GM06990 (cell line): ENCODE measurements at regions not wholly inside any gene's neighbourhood (a gene's known extent, or its start where the extent isn't known, plus 50 kb on each side); places are given as distances from the start of the nearest gene placed in this dataset.

Experiments
- DNase-seq: peaks from one replicate; pipeline ENCODE4 v3.0.0-alpha.2; 2011; ENCODE audit not compliant: insufficient read length; ENCODE audit errors: extremely low read depth
- H3K27me3 ChIP-seq: replicated peaks from 2 replicates; pipeline ENCODE4 v1.6.0; 2011; ENCODE audit warnings: low read length; ENCODE audit not compliant: control insufficient read depth, insufficient read depth
- H3K36me3 ChIP-seq: 2 replicates; pipeline ENCODE4 v1.5.1; 2011; ENCODE audit warnings: low read length; ENCODE audit not compliant: control insufficient read depth, insufficient read depth
- H3K4me3 ChIP-seq: replicated peaks from 2 replicates; pipeline ENCODE4 v1.5.1; 2011; ENCODE audit warnings: low read depth, mild to moderate bottlenecking, control low read depth, low read length
- CTCF ChIP-seq: IDR thresholded peaks from 2 replicates; pipeline ENCODE4 v1.5.1; 2011; ENCODE audit warnings: low read length, control low read depth, mild to moderate bottlenecking, inconsistent platforms; ENCODE audit not compliant: insufficient read depth, poor library complexity, severe bottlenecking

GRCh38 chrX:42462917-42463316 is 315.0 kb downstream of the PPP1R2C start:
- Histone ChIP-seq H3K36me3 (no peaks in the 10 kb centered on the region), H3K27me3 (no peaks in the 10 kb centered on the region), H3K4me3 (no peak overlapping the region)
- DNase-seq, result no peak
- TF ChIP-seq CTCF, result no peak

GRCh38 chrX:42460706-42461105 is 317.3 kb downstream of the PPP1R2C start:
- Histone ChIP-seq H3K27me3 (no peaks in the 10 kb centered on the region), H3K4me3 (no peak overlapping the region), H3K36me3 (no peaks in the 10 kb centered on the region)
- no peak for TF ChIP-seq CTCF
- DNase-seq, result no peak

GRCh38 chrX:42459735-42460134 is 318.2 kb downstream of the PPP1R2C start:
- no peak for TF ChIP-seq CTCF
- H3K4me3 ChIP-seq, result no peak overlapping the region
- DNase-seq, result no peak
- H3K36me3 ChIP-seq, result no peaks in the 10 kb centered on the region
- no peaks in the 10 kb centered on the region for H3K27me3 ChIP-seq

- DNase-seq, result no peak
- Histone ChIP-seq H3K4me3 (no peak overlapping the region), H3K36me3 (no peaks in the 10 kb centered on the region), H3K27me3 (no peaks in the 10 kb centered on the region)
- TF ChIP-seq CTCF, result no peak
These were observed 321.7 kb downstream of the PPP1R2C start for GRCh38 chrX:42456176-42456700.

GRCh38 chrX:42450228-42450627 is 327.7 kb downstream of the PPP1R2C start:
- H3K27me3 ChIP-seq, result no peaks in the 10 kb centered on the region
- DNase-seq, result no peak
- TF ChIP-seq CTCF, result no peak

GRCh38 chrX:42443267-42443666 is 334.7 kb downstream of the PPP1R2C start:
- TF ChIP-seq CTCF, result no peak
- no peak overlapping the region for H3K4me3 ChIP-seq
- no peak for DNase-seq
- H3K27me3 ChIP-seq, result no peaks in the 10 kb centered on the region
- H3K36me3 ChIP-seq, result no peaks in the 10 kb centered on the region

More at GRCh38 chrX:42450228-42450627, 327.7 kb downstream of the PPP1R2C start:
- no peak overlapping the region for H3K4me3 ChIP-seq
- H3K36me3 ChIP-seq, result no peaks in the 10 kb centered on the region
